ENCODE measurements at regions not wholly inside any gene's neighbourhood (a gene's known extent, or its start where the extent isn't known, plus 50 kb on each side); places are given as distances from the start of the nearest gene placed in this dataset.
A peak's percentile ranks its signal among the peaks of the same experiment; 100 is the strongest.
"Not testable (repeated sequence)": the region's sequence is repeated elsewhere in the genome, so short reads cannot be mapped to it uniquely, and the experiment has no call there.

DNA sequence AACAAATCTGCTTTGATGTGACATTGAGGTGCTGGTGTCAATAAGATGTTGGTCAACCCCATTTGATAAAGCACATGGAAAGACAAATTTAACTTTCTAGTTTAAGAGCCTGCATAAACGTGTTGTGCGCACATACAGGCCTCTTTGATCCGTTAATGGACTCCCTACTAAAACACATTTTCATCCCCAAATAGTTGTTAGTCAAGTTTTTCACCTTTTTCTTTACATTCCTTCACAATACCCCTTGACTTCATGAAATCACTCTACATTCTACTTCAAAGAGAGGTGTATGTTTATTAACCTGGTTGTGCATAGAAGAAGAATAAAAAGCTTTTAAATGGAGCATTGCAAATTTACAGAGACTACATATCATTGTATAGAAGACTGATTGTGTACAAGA lies 180.3 kb downstream of the HDGFL1 start:
- DNase-seq (ENCODE audit: low spot score): no peak

DNA sequence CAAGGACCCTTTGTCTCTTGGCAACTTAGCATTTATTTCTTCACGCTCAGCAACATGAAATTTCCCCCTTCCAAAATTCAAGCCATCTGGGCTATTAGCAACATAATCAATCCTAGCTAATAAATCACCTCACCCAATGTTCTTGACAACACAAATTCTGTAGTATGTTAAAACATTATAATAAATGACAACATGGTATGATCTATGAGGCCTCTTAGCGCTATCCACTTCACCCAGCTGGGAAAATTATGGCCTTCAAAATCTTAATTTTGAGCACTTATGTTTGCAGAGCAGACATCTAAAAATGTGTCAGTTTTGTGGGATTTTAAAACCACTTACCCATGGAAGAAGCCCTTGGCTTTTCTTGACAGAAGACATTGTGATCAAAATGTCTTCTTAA lies 181.9 kb downstream of the HDGFL1 start:
- no peak for DNase-seq (ENCODE audit: low spot score)

GRCh38 chr6:22752522-22752921 lies 183.2 kb downstream of the HDGFL1 start:
- no peak for DNase-seq (ENCODE audit: low spot score)

GRCh38 chr6:22754061-22754460 lies 184.7 kb downstream of the HDGFL1 start:
- no peak for DNase-seq (ENCODE audit: low spot score)

DNA sequence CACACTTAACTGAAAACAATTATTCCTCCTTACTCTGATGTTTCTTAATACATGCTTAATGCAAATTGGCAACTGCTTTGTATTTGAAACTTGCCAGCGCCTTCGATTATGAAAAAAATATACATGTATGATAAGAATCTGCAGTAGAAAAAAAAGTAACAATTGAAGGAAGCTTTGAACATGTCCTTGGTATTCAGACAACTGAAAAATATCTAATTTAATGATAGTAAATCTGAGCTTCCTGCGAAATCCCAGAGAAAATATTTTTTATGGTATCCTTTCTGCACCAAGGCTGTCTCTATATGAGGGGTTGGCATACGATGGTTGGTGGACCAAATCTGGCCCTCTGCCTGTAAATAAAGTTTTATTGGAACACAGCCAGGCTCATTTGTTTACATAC lies 186.2 kb downstream of the HDGFL1 start:
- no peak for DNase-seq (ENCODE audit: low spot score)

GRCh38 chr6:22756365-22756764 lies 187.0 kb downstream of the HDGFL1 start:
- no peak for DNase-seq (ENCODE audit: low spot score)

- no peak for DNase-seq (ENCODE audit: low spot score)
Observed at GRCh38 chr6:22764496-22764895, 195.1 kb downstream of the HDGFL1 start.

DNA sequence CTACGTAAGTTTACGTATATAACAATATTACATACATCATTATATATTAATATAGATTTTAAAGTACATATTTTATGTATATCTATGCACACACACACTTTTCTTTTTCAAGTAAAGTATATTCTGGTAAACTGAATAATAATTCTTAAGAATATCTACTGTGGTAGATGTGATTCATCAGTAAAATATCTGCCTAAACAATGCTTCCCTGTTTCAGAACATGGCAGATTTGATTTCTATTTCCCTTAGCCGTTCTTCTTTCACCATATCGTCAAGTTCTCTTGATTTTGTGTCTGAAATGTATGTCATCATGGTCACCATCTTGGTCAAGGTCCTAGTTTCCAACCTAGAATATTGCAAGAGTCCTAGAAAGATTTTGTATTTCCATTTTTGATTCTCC lies 195.6 kb downstream of the HDGFL1 start:
- no peak for DNase-seq (ENCODE audit: low spot score)

- DNase-seq (ENCODE audit: low spot score): no peak
Observed at GRCh38 chr6:22766979-22767378, 197.6 kb downstream of the HDGFL1 start.

- no peak for DNase-seq (ENCODE audit: low spot score)
Observed at GRCh38 chr6:22770054-22770453, 200.7 kb downstream of the HDGFL1 start.

DNA sequence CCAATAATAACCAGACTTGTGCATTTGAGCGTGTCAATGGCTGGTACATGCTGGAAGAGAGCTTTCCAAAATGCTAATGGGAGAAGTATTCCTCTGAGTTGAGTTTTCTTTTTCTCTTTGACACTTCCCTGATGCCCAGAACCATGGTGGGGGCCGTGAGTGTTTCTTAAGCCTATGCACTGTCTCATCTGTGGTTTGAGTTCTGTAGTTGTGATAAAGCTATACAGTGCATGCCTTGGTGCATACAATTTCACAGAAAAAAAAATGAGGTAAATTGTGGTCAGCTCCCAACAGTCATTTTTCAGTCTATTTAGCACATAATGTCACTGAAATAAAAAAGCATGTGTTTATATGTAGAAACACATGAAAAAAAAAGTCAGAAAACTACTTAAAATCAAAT lies 204.8 kb downstream of the HDGFL1 start:
- no peak for DNase-seq (ENCODE audit: low spot score)

GRCh38 chr6:22778438-22778837 lies 209.1 kb downstream of the HDGFL1 start:
- DNase-seq (ENCODE audit: low spot score): not testable (repeated sequence)

DNA sequence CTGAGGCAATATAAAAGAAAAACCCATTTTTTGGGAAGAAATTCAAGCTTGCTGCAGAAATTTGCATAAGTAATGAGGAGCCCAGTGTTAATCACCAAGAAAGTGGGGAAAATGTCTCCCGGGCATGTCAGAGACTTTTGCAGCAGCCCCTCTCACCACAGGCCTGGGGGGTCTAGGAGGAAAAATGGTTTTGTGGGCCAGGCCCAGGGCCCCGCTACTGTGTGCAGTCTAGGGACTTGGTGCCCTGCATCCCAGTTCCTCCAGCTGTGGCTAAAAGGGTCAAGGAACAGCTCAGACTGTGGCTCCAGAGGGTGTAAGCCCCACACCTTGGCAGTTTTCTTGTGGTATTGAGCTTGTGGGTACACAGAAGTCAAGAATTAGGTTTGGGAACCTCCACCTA lies 209.7 kb downstream of the HDGFL1 start:
- DNase-seq (ENCODE audit: low spot score): no peak

- DNase-seq (ENCODE audit: low spot score): no peak
Observed at GRCh38 chr6:22783931-22784330, 214.6 kb downstream of the HDGFL1 start.

- DNase-seq (ENCODE audit: low spot score): no peak
Observed at GRCh38 chr6:22784601-22785410, 215.4 kb downstream of the HDGFL1 start.

- no peak for DNase-seq (ENCODE audit: low spot score)
Observed at GRCh38 chr6:22788038-22788437, 218.7 kb downstream of the HDGFL1 start.

DNA sequence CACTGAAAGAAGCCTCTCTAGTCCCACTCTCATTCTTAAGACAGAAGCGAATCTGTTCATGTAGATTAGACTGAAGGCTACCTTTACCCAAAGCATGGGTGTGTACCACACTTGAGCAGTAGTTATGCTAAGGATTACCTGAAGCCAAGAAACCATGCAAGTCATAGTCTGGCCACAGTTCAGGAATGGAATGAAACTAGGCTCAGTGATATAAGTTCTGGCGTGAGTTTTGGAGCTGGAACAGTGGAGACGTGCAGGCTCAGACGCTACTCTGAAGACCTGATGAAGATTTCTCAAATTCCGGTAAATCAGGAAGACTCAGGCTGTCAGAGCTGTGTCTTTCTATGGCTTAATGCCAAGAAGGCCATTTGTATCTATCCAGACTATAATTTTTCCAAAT lies 219.9 kb downstream of the HDGFL1 start:
- no peak for DNase-seq (ENCODE audit: low spot score)

GRCh38 chr6:22794844-22795243 lies 225.5 kb downstream of the HDGFL1 start:
- DNase-seq (ENCODE audit: low spot score): no peak

DNA sequence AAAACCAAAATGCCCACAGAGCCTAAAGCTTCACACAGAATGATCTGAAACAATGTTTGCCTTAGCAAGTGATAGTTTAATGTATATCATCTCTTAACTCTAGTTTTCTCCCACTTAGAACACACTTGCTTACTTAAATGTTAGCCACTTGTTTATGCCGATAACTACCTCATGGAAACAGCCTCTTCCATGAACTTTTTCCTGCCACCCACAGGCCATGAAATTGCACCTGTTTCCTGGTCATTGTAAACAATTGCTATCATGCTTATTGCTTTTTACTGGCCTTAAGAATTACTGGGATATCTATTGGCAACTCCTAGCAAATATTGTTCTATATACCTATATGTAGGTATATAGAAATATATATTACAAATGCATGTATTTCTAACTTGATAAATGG lies 231.1 kb downstream of the HDGFL1 start:
- no peak for DNase-seq (ENCODE audit: low spot score)

DNA sequence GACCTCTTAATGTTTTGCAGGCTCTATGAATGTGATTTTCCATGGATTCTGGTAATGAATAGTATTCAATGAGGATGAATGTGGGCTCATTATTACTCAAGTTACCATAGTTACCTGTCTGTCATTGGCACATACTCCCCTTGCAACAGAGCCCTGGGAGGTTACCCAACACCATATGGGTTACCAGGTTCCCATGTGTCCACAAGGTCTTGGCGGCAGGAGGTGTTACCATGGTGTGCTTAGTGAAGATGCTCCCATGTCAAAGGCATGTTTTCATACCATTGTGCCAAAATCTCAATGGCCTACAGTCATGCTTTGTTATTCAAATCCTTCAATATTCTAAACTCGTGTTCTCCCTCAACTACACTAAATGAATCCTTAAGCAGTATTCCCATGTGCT lies 232.5 kb downstream of the HDGFL1 start:
- no peak for DNase-seq (ENCODE audit: low spot score)

- DNase-seq (ENCODE audit: low spot score): no peak
Observed at GRCh38 chr6:22804620-22805261, 235.4 kb downstream of the HDGFL1 start.

DNA sequence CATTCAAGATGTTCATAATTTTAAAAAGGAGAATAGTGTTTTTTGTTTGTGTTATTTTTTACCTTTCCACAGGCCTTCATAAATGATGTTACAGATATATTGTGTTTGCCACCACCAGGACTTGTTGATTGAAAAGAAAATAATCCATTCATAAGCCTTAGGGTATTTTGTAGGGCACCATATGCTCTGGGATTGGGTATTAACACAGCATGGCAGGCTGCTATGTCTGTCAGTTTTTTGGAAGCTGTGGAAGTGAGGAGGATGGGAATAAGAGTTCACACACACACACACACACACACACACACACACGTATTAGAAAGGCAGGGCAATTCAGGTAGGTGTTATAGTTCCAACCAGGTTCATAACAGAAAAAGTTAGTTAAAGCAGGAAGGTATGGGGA lies 237.9 kb downstream of the HDGFL1 start:
- peak; percentile 56 for DNase-seq (ENCODE audit: low spot score)

DNA sequence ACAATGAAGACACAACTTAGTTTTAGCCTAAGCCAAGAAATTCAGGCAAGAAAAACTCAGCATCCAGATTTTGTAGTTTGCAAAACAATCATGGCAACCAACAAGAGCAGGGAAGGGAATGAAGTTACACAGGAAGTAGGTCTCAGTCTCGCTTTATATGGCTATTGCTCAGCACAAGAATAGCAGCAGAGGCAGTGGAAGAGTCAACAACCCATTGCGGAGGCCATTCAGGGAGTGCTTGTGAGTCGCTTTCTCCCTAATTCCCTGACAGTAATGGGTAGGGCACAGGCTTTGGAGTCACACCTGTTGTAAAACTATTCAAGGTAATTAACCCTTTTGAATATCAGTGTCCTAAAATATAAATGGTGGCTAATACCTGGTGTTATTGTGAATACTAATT lies 238.5 kb downstream of the HDGFL1 start:
- DNase-seq (ENCODE audit: low spot score): no peak

- no peak for DNase-seq (ENCODE audit: low spot score)
Observed at GRCh38 chr6:22808466-22808865, 239.1 kb downstream of the HDGFL1 start.

Data from D341Med (cell line).